H1 (cell line): ENCODE measurements at regions not wholly inside any gene's neighbourhood (a gene's known extent, or its start where the extent isn't known, plus 50 kb on each side); places are given as distances from the start of the nearest gene placed in this dataset.

ENCODE experiments used
- CTCF ChIA-PET: fragments of 300-600 bp; sonication (Branson Sonifier 250); formaldehyde crosslinking; loops from one replicate; lab custom pipeline; 2021; ENCODE audit not compliant: partially characterized antibody; lab: Charles Lee
- POLR2A ChIA-PET: fragments of 300-600 bp; sonication (Branson Sonifier 250); formaldehyde crosslinking; loops from one replicate; lab custom pipeline; 2021; ENCODE audit warnings: inconsistent platforms; ENCODE audit not compliant: partially characterized antibody; lab: Charles Lee
- DNase-seq, 2 experiments: peaks; one replicate each; pipeline versions ENCODE4 v3.0.0 to v3.0.0-alpha.2; 2010 to 2022; ENCODE audit warnings: low spot score in 2 of 2, low read depth in 1 of 2, mixed read lengths in 1 of 2
- FAIRE-seq: peaks from 2 replicates; lab custom pipeline; 2011; peaks lifted over from hg19 to GRCh38; lab: Jason Lieb, UNC
- H2AFZ ChIP-seq: 2 replicates; pipeline ENCODE4 v1.8.1; 2012; ENCODE audit warnings: low read length, inconsistent platforms
- H2AK5ac ChIP-seq: 2 replicates; pipeline ENCODE4 v1.6.1; 2013; ENCODE audit warnings: low read depth, low read length
- H2BK120ac ChIP-seq: replicated peaks from 2 replicates; pipeline ENCODE3; 2013; ENCODE audit warnings: low read depth, low read length, inconsistent platforms
- H2BK12ac ChIP-seq: 2 replicates; pipeline ENCODE4 v1.6.1; 2013; ENCODE audit warnings: low read depth, low read length
- H2BK15ac ChIP-seq: 2 replicates; pipeline ENCODE4 v1.6.1; 2013; ENCODE audit warnings: low read length
- H2BK20ac ChIP-seq: 2 replicates; pipeline ENCODE4 v1.6.1; 2013; ENCODE audit warnings: low read length
- H2BK5ac ChIP-seq: 2 replicates; pipeline ENCODE4 v1.6.1; 2013; ENCODE audit warnings: low read depth, low read length
- H3K14ac ChIP-seq: 2 replicates; pipeline ENCODE4 v1.6.1; 2013; ENCODE audit warnings: inconsistent platforms; ENCODE audit not compliant: insufficient read length
- H3K18ac ChIP-seq: 2 replicates; pipeline ENCODE4 v1.6.1; 2013; ENCODE audit warnings: low read length; ENCODE audit errors: extremely low read depth
- H3K23ac ChIP-seq: 2 replicates; pipeline ENCODE4 v1.6.1; 2013; ENCODE audit warnings: inconsistent platforms; ENCODE audit not compliant: insufficient read length
- H3K23me2 ChIP-seq: 2 replicates; pipeline ENCODE4 v1.6.1; 2013; ENCODE audit warnings: low read depth, low read length
- H3K27ac ChIP-seq: 2 replicates; pipeline ENCODE4 v1.6.1; 2011; ENCODE audit warnings: low read depth, low read length, inconsistent platforms
- H3K27me3 ChIP-seq, 4 experiments: replicated peaks in 1 of 4; 1 replicate in 1 of 4; 2 replicates in 3 of 4; pipeline versions ENCODE4 v1.6.1 to v1.8.1; 2011 to 2013; ENCODE audit warnings: low read length in 3 of 4, mild to moderate bottlenecking in 3 of 4, inconsistent platforms in 2 of 4, mixed read lengths in 2 of 4, moderate library complexity in 1 of 4; ENCODE audit not compliant: control insufficient read depth in 3 of 4, insufficient read depth in 3 of 4; ENCODE audit errors: extremely low read depth in 1 of 4
- H3K36me3 ChIP-seq, 4 experiments: 2 replicates each; pipeline versions ENCODE4 v1.6.1 to v1.8.1; 2011 to 2013; ENCODE audit warnings: mild to moderate bottlenecking in 4 of 4, low read length in 3 of 4, moderate library complexity in 2 of 4, control low read depth in 1 of 4, inconsistent platforms in 1 of 4; ENCODE audit not compliant: insufficient read depth in 4 of 4, control insufficient read depth in 2 of 4
- H3K4ac ChIP-seq: replicated peaks from 2 replicates; pipeline ENCODE3; 2013; ENCODE audit warnings: low read length, low read depth, mixed read lengths, inconsistent platforms; ENCODE audit not compliant: insufficient read length
- H3K4me1 ChIP-seq, 4 experiments: replicated peaks in 1 of 4; 1 replicate in 1 of 4; 2 replicates in 3 of 4; pipeline versions ENCODE4 v1.6.1 to v1.8.1; 2011 to 2013; ENCODE audit warnings: low read length in 3 of 4, inconsistent platforms in 2 of 4, mixed read lengths in 1 of 4; ENCODE audit not compliant: insufficient read depth in 4 of 4, control insufficient read depth in 3 of 4
- H3K4me2 ChIP-seq, 2 experiments: 2 replicates each; pipeline versions ENCODE4 v1.6.1 to v1.8.1; 2011 to 2013; ENCODE audit warnings: low read depth in 2 of 2, low read length in 2 of 2, control low read depth in 1 of 2, inconsistent platforms in 1 of 2, mild to moderate bottlenecking in 1 of 2; ENCODE audit not compliant: insufficient read depth in 1 of 2
- H3K4me3 ChIP-seq, 4 experiments: fragments of 200-600, 300-600 bp in 1 of 4; sonication (generic), shearing (Covaris generic), sonication (Bioruptor Twin) in 1 of 4; 2 replicates each; pipeline versions ENCODE4 v1.5.1 to v1.8.1; 2011 to 2016; ENCODE audit warnings: low read length in 4 of 4, low read depth in 3 of 4, control low read depth in 2 of 4, inconsistent platforms in 2 of 4, mild to moderate bottlenecking in 2 of 4, mixed read lengths in 1 of 4, moderate library complexity in 1 of 4; ENCODE audit not compliant: insufficient read depth in 2 of 4; ENCODE audit errors: extremely low read depth in 1 of 4
- H3K56ac ChIP-seq: replicated peaks from 2 replicates; pipeline ENCODE3; 2013; ENCODE audit warnings: low read depth, mild to moderate bottlenecking, mixed read lengths, low read length, inconsistent platforms; ENCODE audit not compliant: insufficient read length
- H3K79me1 ChIP-seq: 2 replicates; pipeline ENCODE4 v1.6.1; 2013; ENCODE audit warnings: low read depth, low read length, control low read depth
- H3K79me2 ChIP-seq, 2 experiments: 2 replicates each; pipeline versions ENCODE4 v1.6.1 to v1.8.1; 2012 to 2013; ENCODE audit warnings: low read length in 2 of 2, mild to moderate bottlenecking in 2 of 2, inconsistent platforms in 1 of 2; ENCODE audit not compliant: insufficient read depth in 2 of 2, control insufficient read depth in 1 of 2
- H3K9ac ChIP-seq, 4 experiments: replicated peaks in 1 of 4; 1 replicate in 1 of 4; 2 replicates in 3 of 4; pipeline versions ENCODE4 v1.6.1 to v1.8.1; 2011 to 2013; ENCODE audit warnings: low read depth in 3 of 4, low read length in 3 of 4, control low read depth in 2 of 4, mild to moderate bottlenecking in 2 of 4, moderate library complexity in 2 of 4, inconsistent platforms in 1 of 4; ENCODE audit errors: extremely low read depth in 1 of 4
- H3K9me3 ChIP-seq, 2 experiments: 2 replicates each; pipeline versions ENCODE4 v1.6.1 to v1.8.1; 2012 to 2013; ENCODE audit warnings: mild to moderate bottlenecking in 2 of 2, moderate library complexity in 2 of 2, control low read depth in 1 of 2, inconsistent platforms in 1 of 2, low read depth in 1 of 2, low read length in 1 of 2, mixed read lengths in 1 of 2; ENCODE audit not compliant: insufficient read depth in 2 of 2
- H4K20me1 ChIP-seq, 2 experiments: replicated peaks in 1 of 2; 2 replicates each; pipeline versions ENCODE3 to v1.8.1; 2011 to 2013; ENCODE audit warnings: inconsistent platforms in 2 of 2, low read length in 2 of 2, mild to moderate bottlenecking in 1 of 2; ENCODE audit not compliant: insufficient read depth in 2 of 2, control insufficient read depth in 1 of 2
- H4K5ac ChIP-seq: 2 replicates; pipeline ENCODE4 v1.6.1; 2013; ENCODE audit warnings: low read length, low read depth, mixed read lengths, inconsistent platforms; ENCODE audit not compliant: insufficient read length
- H4K8ac ChIP-seq: 2 replicates; pipeline ENCODE4 v1.8.0; 2013; ENCODE audit warnings: mild to moderate bottlenecking, moderate library complexity, low read length, inconsistent platforms; ENCODE audit not compliant: insufficient read depth; ENCODE audit errors: extremely low read depth
- H4K91ac ChIP-seq: replicated peaks from 2 replicates; pipeline ENCODE3; 2013; ENCODE audit warnings: low read length, mixed read lengths, inconsistent platforms; ENCODE audit not compliant: insufficient read length
- CBX5 ChIP-seq: fragments of 300-800, 300-1000 bp; sonication (generic); IDR thresholded peaks from 2 replicates; pipeline ENCODE4 v1.7.1; 2016; ENCODE audit warnings: antibody characterized with exemption, low read length, low read depth
- CHD2 ChIP-seq: IDR thresholded peaks from 2 replicates; pipeline ENCODE4 v1.6.1; 2012; ENCODE audit warnings: low read length, improper control_type of control experiment
- EGR1 ChIP-seq: IDR thresholded peaks from 2 replicates; pipeline ENCODE4 v1.6.1; 2011; ENCODE audit warnings: low read depth, low read length, borderline replicate concordance
- KDM1A ChIP-seq: fragments of 200-600, 300-600 bp; sonication (generic); IDR thresholded peaks from 2 replicates; pipeline ENCODE4 v1.7.1; 2016; ENCODE audit warnings: mild to moderate bottlenecking, low read length, borderline replicate concordance
- POLR2A ChIP-seq, 2 experiments: IDR thresholded peaks; 1 replicate in 1 of 2; 2 replicates in 1 of 2; pipeline ENCODE4 v1.6.1; 2011; ENCODE audit warnings: low read depth in 2 of 2, low read length in 2 of 2, mild to moderate bottlenecking in 2 of 2; ENCODE audit errors: control extremely low read depth in 1 of 2
- RAD21 ChIP-seq, 2 experiments: IDR thresholded peaks in 1 of 2; conservative IDR thresholded peaks in 1 of 2; 2 replicates each; pipeline ENCODE4 v1.6.1; 2011; ENCODE audit warnings: low read depth in 2 of 2, low read length in 2 of 2, improper control_type of control experiment in 1 of 2, inconsistent platforms in 1 of 2, mild to moderate bottlenecking in 1 of 2, moderate library complexity in 1 of 2
- RNF2 ChIP-seq: fragments of 200-900, 300-1000 bp; sonication (generic); IDR thresholded peaks from 2 replicates; pipeline ENCODE4 v1.7.1; 2016; ENCODE audit warnings: borderline replicate concordance, low read depth, mild to moderate bottlenecking, antibody characterized with exemption, low read length; ENCODE audit not compliant: poor library complexity, severe bottlenecking; ENCODE audit errors: missing control alignments
- SIRT6 ChIP-seq: IDR thresholded peaks from one replicate; pipeline ENCODE4 v1.7.1; 2012; ENCODE audit warnings: low read length, inconsistent platforms
- SP1 ChIP-seq: IDR thresholded peaks from 2 replicates; pipeline ENCODE4 v1.6.1; 2011; ENCODE audit warnings: low read depth, low read length
- TAF1 ChIP-seq: IDR thresholded peaks from 2 replicates; pipeline ENCODE4 v1.6.1; 2011; ENCODE audit warnings: mild to moderate bottlenecking, low read depth, low read length
- TEAD4 ChIP-seq: IDR thresholded peaks from 2 replicates; pipeline ENCODE4 v1.6.1; 2012; ENCODE audit warnings: low read depth, low read length, inconsistent platforms, mixed read lengths
- WGBS, 2 experiments: shearing (Covaris generic) in 1 of 2; methylation state at CpG; one replicate each; pipeline versions ENCODE4 v1.1.6 to v1.1.7; 2013 to 2015; ENCODE audit warnings: low lambda C conversion rate in 2 of 2, mixed read lengths in 2 of 2, inconsistent platforms in 1 of 2, low coverage in 1 of 2, missing lambda C conversion rate in 1 of 2; ENCODE audit not compliant: insufficient replicate concordance in 2 of 2, insufficient coverage in 1 of 2, insufficient read length in 1 of 2; ENCODE audit errors: extremely low coverage in 1 of 2, missing lambda C conversion rate in 1 of 2; 5-methylcytosine and 5-hydroxymethylcytosine counted together
- TF ChIP-seq, protein P1 (sequence below): IDR thresholded peaks from 2 replicates; pipeline ENCODE4 v1.6.1; 2011; ENCODE audit warnings: low read length, improper control_type of control experiment

DNA sequence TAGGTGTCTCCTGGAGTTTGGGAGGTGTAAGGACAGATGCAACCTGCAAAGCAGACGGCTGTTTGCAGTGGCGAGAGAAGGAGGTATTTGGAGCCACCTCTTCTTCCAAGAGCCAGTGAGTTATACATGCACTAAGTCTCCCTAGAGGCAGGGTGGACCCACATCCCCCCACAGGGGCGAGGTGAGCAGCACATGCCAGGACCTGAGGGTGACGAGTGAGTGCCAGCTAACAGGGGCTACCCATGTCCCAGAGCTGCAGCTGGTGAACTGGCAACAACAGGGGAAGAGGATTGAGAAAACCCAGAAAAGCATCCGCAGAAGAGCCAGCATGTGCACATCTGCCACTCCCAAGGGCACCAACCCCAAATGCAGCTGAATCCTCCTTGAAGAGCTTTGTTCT, 95.1 kb downstream of the CD83 start:
- Histone ChIP-seq H3K9ac (no peak overlapping the region), H2BK12ac (peak overlapping the region; percentile 45; the same call in 1 of the 2 replicates), H4K91ac (peak overlapping the region; percentile 51), H4K5ac (no peak overlapping the region), H3K4me2 (peak overlapping the region in 1 of 2 experiments; percentile 65; a peak in 2 of 4 replicates), H3K14ac (no peak overlapping the region), H2BK120ac (no peak overlapping the region), H3K23me2 (peaks cover 8% of the 10 kb centered on the region), H3K79me2 (no peaks in the 10 kb centered on the region), H2AK5ac (peak overlapping the region; percentile 41; the same call in 1 of the 2 replicates), H3K56ac (no peak overlapping the region), H2BK5ac (no peak overlapping the region), H3K4ac (no peak overlapping the region), H3K18ac (no peak overlapping the region), H3K79me1 (no peaks in the 10 kb centered on the region), H2BK15ac (no peak overlapping the region), H4K8ac (no peak overlapping the region), H3K4me3 (no peak overlapping the region), H3K9me3 (no peaks in the 10 kb centered on the region), H4K20me1 (no peaks in the 10 kb centered on the region), H3K27me3 (peaks cover 0 to 17% (median 10%) of the 10 kb centered on the region in 4 experiments; a peak in 6 of 7 replicates), H2AFZ (no peak overlapping the region), H2BK20ac (no peak overlapping the region; the same call in 1 of the 2 replicates), H3K27ac (no peak overlapping the region), H3K36me3 (no peaks in the 10 kb centered on the region), H3K4me1 (peaks cover 4 to 14% (median 11%) of the 10 kb centered on the region in 4 experiments; a peak in 6 of 7 replicates), H3K23ac (no peak overlapping the region)
- CTCF ChIA-PET = interaction anchor here (1.1 to 1.7 kb wide), 6 partner anchors 16 to 749 kb away, joined by 3 to 8 read pairs (median 4); no protein-coding TSS in a partner anchor
- DNase-seq = no peak
- POLR2A ChIA-PET = no interaction called here
- FAIRE-seq = no peak
- WGBS, 2 experiments = 95% methylated on average over 5 of the region's 5 CpGs; no CpG with 5 or more reads in 1 of the 2 experiments
- no peak for TF ChIP-seq EGR1
- no peak for TF ChIP-seq TAF1
- no peak for TF ChIP-seq CHD2
- no peak for TF ChIP-seq RAD21 (IDR thresholded peaks at IDR 0.05 in 1 of 2, conservative IDR thresholded peaks at IDR 0.05 in 1 of 2; ENCODE audit: low read depth in 2 of 2, low read length in 2 of 2)
- TF ChIP-seq, protein P1, sequence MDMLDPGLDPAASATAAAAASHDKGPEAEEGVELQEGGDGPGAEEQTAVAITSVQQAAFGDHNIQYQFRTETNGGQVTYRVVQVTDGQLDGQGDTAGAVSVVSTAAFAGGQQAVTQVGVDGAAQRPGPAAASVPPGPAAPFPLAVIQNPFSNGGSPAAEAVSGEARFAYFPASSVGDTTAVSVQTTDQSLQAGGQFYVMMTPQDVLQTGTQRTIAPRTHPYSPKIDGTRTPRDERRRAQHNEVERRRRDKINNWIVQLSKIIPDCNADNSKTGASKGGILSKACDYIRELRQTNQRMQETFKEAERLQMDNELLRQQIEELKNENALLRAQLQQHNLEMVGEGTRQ = no peak
- no peak for TF ChIP-seq POLR2A (IDR thresholded peaks at IDR 0.05; ENCODE audit: control extremely low read depth in 1 of 2, low read depth in 2 of 2, low read length in 2 of 2)
- no peak for TF ChIP-seq CBX5
- TF ChIP-seq SP1 = no peak
- no peak for TF ChIP-seq TEAD4
- no peak for TF ChIP-seq RNF2
- no peak for TF ChIP-seq SIRT6
- TF ChIP-seq KDM1A = no peak
